WTC11 (cell line): ENCODE measurements at regions not wholly inside any gene's neighbourhood (a gene's known extent, or its start where the extent isn't known, plus 50 kb on each side); places are given as distances from the start of the nearest gene placed in this dataset.
"Not testable (repeated sequence)": the region's sequence is repeated elsewhere in the genome, so short reads cannot be mapped to it uniquely, and the experiment has no call there.

Source experiments
- ATAC-seq: fragments of 200-7000 bp; cut with Tn5 transposase; 2 replicates; pipeline ENCODE4 v1.10.0; 2021; ENCODE audit warnings: mild to moderate bottlenecking, moderate library complexity
- CTCF ChIA-PET: fragments of 300-600 bp; sonication (Branson Sonifier 250); formaldehyde crosslinking; loops from one replicate; lab custom pipeline; 2021; ENCODE audit warnings: antibody characterized with exemption; lab: Charles Lee
- POLR2A ChIA-PET: fragments of 350-600 bp; sonication (Branson Sonifier 250); formaldehyde crosslinking; loops from one replicate; lab custom pipeline; 2021; ENCODE audit warnings: antibody characterized with exemption; lab: Charles Lee
- DNase-seq: peaks from one replicate; pipeline ENCODE4 v3.0.0; 2021; ENCODE audit warnings: low spot score
- H3K27ac Mint-ChIP-seq: 2 replicates; pipeline ENCODE4 v1.8.0; 2021; ENCODE audit warnings: mixed read lengths
- H3K27me3 Mint-ChIP-seq: 2 replicates; pipeline ENCODE4 v1.8.0; 2021; ENCODE audit warnings: low read depth, mild to moderate bottlenecking, moderate library complexity, mixed read lengths
- H3K36me3 Mint-ChIP-seq: 2 replicates; pipeline ENCODE4 v1.8.0; 2021; ENCODE audit warnings: mixed read lengths
- H3K4me1 Mint-ChIP-seq: 2 replicates; pipeline ENCODE4 v1.8.0; 2022; ENCODE audit warnings: mixed read lengths
- H3K4me3 Mint-ChIP-seq: 2 replicates; pipeline ENCODE4 v1.8.0; 2021; ENCODE audit warnings: mild to moderate bottlenecking, moderate library complexity, mixed read lengths
- H3K9me3 Mint-ChIP-seq: 2 replicates; pipeline ENCODE4 v1.8.0; 2021; ENCODE audit warnings: mixed read lengths
- ARID4B ChIP-seq: sonication (generic); formaldehyde crosslinking; IDR thresholded peaks from 2 replicates; pipeline ENCODE4 v1.8.0; 2023; ENCODE audit warnings: missing genetic modification reagents, mild to moderate bottlenecking, borderline replicate concordance
- ATF1 ChIP-seq: sonication (generic); formaldehyde crosslinking; IDR thresholded peaks from 2 replicates; pipeline ENCODE4 v1.8.1; 2023; ENCODE audit warnings: mild to moderate bottlenecking, moderate library complexity, missing genetic modification reagents
- CDX4 ChIP-seq: fragments of 250-450 bp; sonication (Bioruptor Pico); IDR thresholded peaks from 2 replicates; pipeline ENCODE4 v1.9.0; 2021; ENCODE audit warnings: moderate library complexity, mild to moderate bottlenecking, inconsistent platforms, borderline replicate concordance
- ESRRA ChIP-seq: sonication (generic); formaldehyde crosslinking; IDR thresholded peaks from 2 replicates; pipeline ENCODE4 v1.8.1; 2022; ENCODE audit warnings: mild to moderate bottlenecking, missing genetic modification reagents, borderline replicate concordance
- FOXP1 ChIP-seq: sonication (generic); formaldehyde crosslinking; IDR thresholded peaks from 2 replicates; pipeline ENCODE4 v1.8.0; 2022; ENCODE audit warnings: missing genetic modification reagents, mild to moderate bottlenecking, moderate library complexity, borderline replicate concordance
- IRF2 ChIP-seq: sonication (generic); formaldehyde crosslinking; IDR thresholded peaks from 2 replicates; pipeline ENCODE4 v1.8.0; 2022; ENCODE audit warnings: low read depth, missing genetic modification reagents, borderline replicate concordance
- JAZF1 ChIP-seq: fragments of 250-450 bp; sonication (Bioruptor Pico); IDR thresholded peaks from 2 replicates; pipeline ENCODE4 v1.9.0; 2021; ENCODE audit warnings: moderate library complexity, mild to moderate bottlenecking, inconsistent platforms
- MYBL2 ChIP-seq: sonication (generic); formaldehyde crosslinking; IDR thresholded peaks from 2 replicates; pipeline ENCODE4 v1.8.1; 2023; ENCODE audit warnings: mild to moderate bottlenecking, moderate library complexity, missing genetic modification reagents
- SP1 ChIP-seq: sonication (generic); formaldehyde crosslinking; conservative IDR thresholded peaks from 2 replicates; pipeline ENCODE4 v1.8.1; 2022; ENCODE audit warnings: missing genetic modification reagents
- TEAD1 ChIP-seq: sonication (generic); formaldehyde crosslinking; IDR thresholded peaks from 2 replicates; pipeline ENCODE4 v1.8.0; 2022; ENCODE audit warnings: mild to moderate bottlenecking, missing genetic modification reagents
- USF1 ChIP-seq: sonication (generic); formaldehyde crosslinking; IDR thresholded peaks from 2 replicates; pipeline ENCODE4 v1.8.0; 2022; ENCODE audit warnings: mild to moderate bottlenecking, missing genetic modification reagents
- USF2 ChIP-seq: sonication (generic); formaldehyde crosslinking; IDR thresholded peaks from 2 replicates; pipeline ENCODE4 v1.8.1; 2023; ENCODE audit warnings: mild to moderate bottlenecking, missing genetic modification reagents, moderate library complexity
- ZNF232 ChIP-seq: sonication (generic); formaldehyde crosslinking; IDR thresholded peaks from 2 replicates; pipeline ENCODE4 v1.8.0; 2022; ENCODE audit warnings: mild to moderate bottlenecking, missing genetic modification reagents
- ZNF416 ChIP-seq: fragments of 250-450 bp; sonication (Bioruptor Pico); IDR thresholded peaks from 2 replicates; pipeline ENCODE4 v1.9.0; 2021; ENCODE audit warnings: mild to moderate bottlenecking, inconsistent platforms
- ZNF512 ChIP-seq: sonication (generic); formaldehyde crosslinking; IDR thresholded peaks from 2 replicates; pipeline ENCODE4 v1.8.1; 2022; ENCODE audit warnings: missing genetic modification reagents, borderline replicate concordance
- ZNF532 ChIP-seq: fragments of 250-450 bp; sonication (Bioruptor Pico); IDR thresholded peaks from 2 replicates; pipeline ENCODE4 v1.9.0; 2021; ENCODE audit warnings: mild to moderate bottlenecking, borderline replicate concordance
- ZNF671 ChIP-seq: fragments of 250-450 bp; sonication (Bioruptor Pico); IDR thresholded peaks from 2 replicates; pipeline ENCODE4 v1.8.0; 2021; ENCODE audit warnings: mild to moderate bottlenecking

- ATAC-seq, H3K4me3 Mint-ChIP-seq, POLR2A ChIA-PET, H3K27ac Mint-ChIP-seq, CTCF ChIA-PET, H3K4me1 Mint-ChIP-seq, DNase-seq: not testable (repeated sequence)
- H3K36me3 Mint-ChIP-seq, result peaks cover 28% of the 10 kb centered on the region
- H3K9me3 Mint-ChIP-seq, result peaks cover 40% of the 10 kb centered on the region
- peaks cover 25% of the 10 kb centered on the region for H3K27me3 Mint-ChIP-seq
Observed at GRCh38 chr12:131395209-131395684, 315.6 kb upstream of the SFSWAP start.

- Mint-ChIP-seq H3K27ac (no peak overlapping the region), H3K27me3 (peaks cover 25% of the 10 kb centered on the region), H3K36me3 (peaks cover 28% of the 10 kb centered on the region), H3K4me3 (no peak overlapping the region), H3K9me3 (peaks cover 40% of the 10 kb centered on the region), H3K4me1 (no peaks in the 10 kb centered on the region)
- no peak for TF ChIP-seq ESRRA (CRISPR knock-in tag)
- TF ChIP-seq SP1, result no peak
- no peak for TF ChIP-seq IRF2
- TF ChIP-seq ZNF671 (CRISPR knock-in tag), result no peak
- TF ChIP-seq MYBL2 (CRISPR knock-in tag), result no peak
- TF ChIP-seq ATF1 (CRISPR knock-in tag), result no peak
- no peak for TF ChIP-seq CDX4 (CRISPR knock-in tag)
- no peak for TF ChIP-seq ZNF532 (CRISPR knock-in tag)
- no peak for TF ChIP-seq TEAD1 (CRISPR knock-in tag)
- TF ChIP-seq ZNF512, result no peak
- TF ChIP-seq USF1 (CRISPR knock-in tag), result no peak
- no peak for TF ChIP-seq FOXP1 (CRISPR knock-in tag)
- TF ChIP-seq ZNF416 (CRISPR knock-in tag), result no peak
- ATAC-seq, result no peak
- no peak for DNase-seq
- CTCF ChIA-PET, result no interaction called here
- POLR2A ChIA-PET, result no interaction called here
Observed at GRCh38 chr12:131395971-131396573, 314.8 kb upstream of the SFSWAP start.

- POLR2A ChIA-PET, result no interaction called here
- TF ChIP-seq JAZF1 (CRISPR knock-in tag) (no peak), USF2 (CRISPR knock-in tag) (no peak), ZNF232 (CRISPR knock-in tag) (no peak), ARID4B (CRISPR knock-in tag) (no peak)
Observed at GRCh38 chr12:131397493-131398181, 313.3 kb upstream of the SFSWAP start.

More at GRCh38 chr12:131397493-131398181, 313.3 kb upstream of the SFSWAP start:
- H3K4me1 Mint-ChIP-seq, result peaks cover 4% of the 10 kb centered on the region; the same call in 1 of the 2 replicates
- CTCF ChIA-PET, result no interaction called here
- no peak overlapping the region for H3K4me3 Mint-ChIP-seq
- H3K36me3 Mint-ChIP-seq, result peaks cover 28% of the 10 kb centered on the region
- ATAC-seq, result no peak
- peaks cover 25% of the 10 kb centered on the region for H3K27me3 Mint-ChIP-seq
- H3K27ac Mint-ChIP-seq, result no peak overlapping the region
- H3K9me3 Mint-ChIP-seq, result peaks cover 41% of the 10 kb centered on the region
- no peak for DNase-seq
